ENCODE measurements at regions not wholly inside any gene's neighbourhood (a gene's known extent, or its start where the extent isn't known, plus 50 kb on each side); places are given as distances from the start of the nearest gene placed in this dataset.

DNA sequence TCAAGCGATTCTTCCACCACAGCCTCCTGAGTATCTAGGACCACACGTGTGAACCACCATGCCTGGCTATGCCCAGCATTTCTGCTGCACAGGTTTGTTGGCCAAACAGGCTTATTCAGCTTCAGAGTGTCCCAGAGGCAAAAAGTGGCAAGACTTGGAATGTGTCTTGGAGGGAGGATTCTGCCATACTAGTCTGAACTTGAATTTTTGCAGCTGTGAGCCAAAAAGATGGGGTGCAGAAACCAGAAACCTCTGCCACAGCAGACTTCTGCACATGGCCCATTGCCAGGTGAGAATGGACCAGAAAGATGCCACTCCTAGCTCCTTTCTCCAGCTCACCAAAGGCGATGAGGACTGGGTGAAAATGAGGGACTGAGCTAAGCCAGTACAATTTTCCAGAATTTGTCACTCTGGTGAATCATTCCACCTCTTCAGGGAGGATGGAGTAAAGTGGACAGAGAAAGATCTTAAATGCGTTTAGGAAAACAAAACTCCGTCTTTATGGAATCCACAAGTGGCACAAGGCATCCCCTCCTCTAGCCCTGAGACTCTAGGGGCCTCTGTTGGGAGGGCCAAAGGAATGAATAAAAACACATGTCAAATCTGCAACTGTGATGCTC, 369.1 kb upstream of the CLNK start:
- no peak overlapping the region for H3K4me2 ChIP-seq (ENCODE audit: low read length)
- H2AFZ ChIP-seq (ENCODE audit: low read length), result no peak overlapping the region
- ChIA-PET CTCF (ENCODE audit: unreplicated experiment) (no interaction called here), POLR2A (interaction anchor here (1.1 kb wide), 1 partner anchor 91 kb away, joined by 3 read pairs; no protein-coding TSS in a partner anchor)
- no peak for DNase-seq (ENCODE audit: low spot score)
- no peak for TF ChIP-seq EZH2phosphoT487 (IDR thresholded peaks at IDR 0.05; ENCODE audit: borderline replicate concordance, low read depth, low read length)
- TF ChIP-seq, protein P1, sequence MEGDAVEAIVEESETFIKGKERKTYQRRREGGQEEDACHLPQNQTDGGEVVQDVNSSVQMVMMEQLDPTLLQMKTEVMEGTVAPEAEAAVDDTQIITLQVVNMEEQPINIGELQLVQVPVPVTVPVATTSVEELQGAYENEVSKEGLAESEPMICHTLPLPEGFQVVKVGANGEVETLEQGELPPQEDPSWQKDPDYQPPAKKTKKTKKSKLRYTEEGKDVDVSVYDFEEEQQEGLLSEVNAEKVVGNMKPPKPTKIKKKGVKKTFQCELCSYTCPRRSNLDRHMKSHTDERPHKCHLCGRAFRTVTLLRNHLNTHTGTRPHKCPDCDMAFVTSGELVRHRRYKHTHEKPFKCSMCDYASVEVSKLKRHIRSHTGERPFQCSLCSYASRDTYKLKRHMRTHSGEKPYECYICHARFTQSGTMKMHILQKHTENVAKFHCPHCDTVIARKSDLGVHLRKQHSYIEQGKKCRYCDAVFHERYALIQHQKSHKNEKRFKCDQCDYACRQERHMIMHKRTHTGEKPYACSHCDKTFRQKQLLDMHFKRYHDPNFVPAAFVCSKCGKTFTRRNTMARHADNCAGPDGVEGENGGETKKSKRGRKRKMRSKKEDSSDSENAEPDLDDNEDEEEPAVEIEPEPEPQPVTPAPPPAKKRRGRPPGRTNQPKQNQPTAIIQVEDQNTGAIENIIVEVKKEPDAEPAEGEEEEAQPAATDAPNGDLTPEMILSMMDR (conservative IDR thresholded peaks at IDR 0.05; ENCODE audit: low read length), result no peak
- H3K9me3 ChIP-seq (ENCODE audit: low read length), result no peaks in the 10 kb centered on the region
- no TSS peak for BruUV-seq (replicated peaks)
- intact Hi-C loops (cut with micrococcal nuclease; ENCODE audit: unreplicated experiment), result no loop called here
- H3K27ac ChIP-seq (ENCODE audit: low read depth, low read length, poor library complexity, severe bottlenecking), result no peak overlapping the region
- no peaks in the 10 kb centered on the region for H3K9me2 ChIP-seq (ENCODE audit: insufficient read depth, low read length)
- no peak overlapping the region for H3K4me3 ChIP-seq (ENCODE audit: low read depth, low read length, poor library complexity, severe bottlenecking)
- no peaks in the 10 kb centered on the region for H3K4me1 ChIP-seq (ENCODE audit: insufficient read depth, low read length, poor library complexity, severe bottlenecking)
- H3K79me2 ChIP-seq (ENCODE audit: insufficient read depth, low read depth, low read length), result no peaks in the 10 kb centered on the region
- no peaks in the 10 kb centered on the region for H3K36me3 ChIP-seq (ENCODE audit: insufficient read depth, low read length)
- no peaks in the 10 kb centered on the region for H4K20me1 ChIP-seq (ENCODE audit: insufficient read depth, low read length)

DNA sequence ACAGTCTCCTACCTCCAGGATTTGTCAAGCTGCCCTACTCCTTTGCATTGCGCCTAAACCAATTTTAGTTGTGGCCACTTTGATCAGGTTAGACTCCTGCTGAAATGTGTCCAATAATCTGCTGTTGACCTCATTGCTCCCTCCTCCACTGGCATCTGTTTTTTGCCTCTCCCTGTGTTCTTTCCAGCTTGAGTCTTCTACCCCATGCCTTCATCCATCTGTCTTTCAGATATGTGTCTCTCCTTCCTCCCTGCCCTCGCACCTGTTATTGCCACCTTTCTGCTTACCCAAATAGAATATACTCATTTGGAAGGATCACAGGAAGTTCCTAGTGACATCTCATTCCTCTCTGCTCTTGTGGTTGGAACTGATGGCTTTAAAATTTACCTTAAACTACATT, 366.6 kb upstream of the CLNK start:
- no peaks in the 10 kb centered on the region for H3K4me1 ChIP-seq (ENCODE audit: insufficient read depth, low read length, poor library complexity, severe bottlenecking)
- no peak overlapping the region for H3K4me2 ChIP-seq (ENCODE audit: low read length)
- H3K4me3 ChIP-seq (ENCODE audit: low read depth, low read length, poor library complexity, severe bottlenecking), result no peak overlapping the region
- no peak overlapping the region for H3K27ac ChIP-seq (ENCODE audit: low read depth, low read length, poor library complexity, severe bottlenecking)
- no peaks in the 10 kb centered on the region for H3K9me2 ChIP-seq (ENCODE audit: insufficient read depth, low read length)
- ChIA-PET CTCF (ENCODE audit: unreplicated experiment) (no interaction called here), POLR2A (interaction anchor here (1.5 kb wide), 1 partner anchor 11 kb away, joined by 3 read pairs; no protein-coding TSS in a partner anchor)
- no peaks in the 10 kb centered on the region for H4K20me1 ChIP-seq (ENCODE audit: insufficient read depth, low read length)
- H2AFZ ChIP-seq (ENCODE audit: low read length), result no peak overlapping the region
- no peaks in the 10 kb centered on the region for H3K36me3 ChIP-seq (ENCODE audit: insufficient read depth, low read length)
- BruUV-seq (replicated peaks), result no TSS peak
- no peak for DNase-seq (ENCODE audit: low spot score)
- intact Hi-C loops (cut with micrococcal nuclease; ENCODE audit: unreplicated experiment), result no loop called here
- TF ChIP-seq, protein P1 (conservative IDR thresholded peaks at IDR 0.05; ENCODE audit: low read length), result no peak
- TF ChIP-seq EZH2phosphoT487 (IDR thresholded peaks at IDR 0.05; ENCODE audit: borderline replicate concordance, low read depth, low read length), result no peak
- H3K79me2 ChIP-seq (ENCODE audit: insufficient read depth, low read depth, low read length), result no peaks in the 10 kb centered on the region
- H3K9me3 ChIP-seq (ENCODE audit: low read length), result no peaks in the 10 kb centered on the region

DNA sequence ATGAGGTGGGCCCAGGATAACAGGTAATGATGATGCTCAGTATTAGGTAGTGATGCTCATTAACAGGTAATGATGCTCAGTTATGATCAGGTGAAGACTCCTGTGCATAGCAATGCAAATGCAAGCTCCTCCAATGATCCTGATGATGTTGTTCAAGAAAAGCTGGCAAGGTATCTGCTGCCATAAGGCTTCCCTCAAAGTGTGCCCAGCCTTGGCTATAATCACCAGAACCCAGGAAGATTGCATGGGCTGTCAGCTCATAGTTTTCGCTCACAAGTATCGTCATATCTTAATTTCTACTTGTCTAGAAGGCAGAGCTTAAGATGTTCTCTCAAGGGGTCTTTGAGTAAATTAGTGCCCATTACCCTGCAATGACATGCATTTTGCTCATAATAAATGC, 366.2 kb upstream of the CLNK start:
- Histone ChIP-seq H3K79me2 (ENCODE audit: insufficient read depth, low read depth, low read length) (no peaks in the 10 kb centered on the region), H3K27ac (ENCODE audit: low read depth, low read length, poor library complexity, severe bottlenecking) (no peak overlapping the region), H4K20me1 (ENCODE audit: insufficient read depth, low read length) (no peaks in the 10 kb centered on the region), H3K4me3 (ENCODE audit: low read depth, low read length, poor library complexity, severe bottlenecking) (no peak overlapping the region), H3K4me2 (ENCODE audit: low read length) (no peak overlapping the region), H3K9me3 (ENCODE audit: low read length) (no peaks in the 10 kb centered on the region), H3K4me1 (ENCODE audit: insufficient read depth, low read length, poor library complexity, severe bottlenecking) (no peaks in the 10 kb centered on the region), H3K9me2 (ENCODE audit: insufficient read depth, low read length) (no peaks in the 10 kb centered on the region), H2AFZ (ENCODE audit: low read length) (no peak overlapping the region), H3K36me3 (ENCODE audit: insufficient read depth, low read length) (no peaks in the 10 kb centered on the region)
- no TSS peak for BruUV-seq (replicated peaks)
- POLR2A ChIA-PET, result interaction anchor here (1.5 kb wide), 1 partner anchor 11 kb away, joined by 3 read pairs; no protein-coding TSS in a partner anchor
- no peak for DNase-seq (ENCODE audit: low spot score)
- intact Hi-C loops (cut with micrococcal nuclease; ENCODE audit: unreplicated experiment), result no loop called here
- TF ChIP-seq, protein P1 (conservative IDR thresholded peaks at IDR 0.05; ENCODE audit: low read length), result no peak
- no peak for TF ChIP-seq EZH2phosphoT487 (IDR thresholded peaks at IDR 0.05; ENCODE audit: borderline replicate concordance, low read depth, low read length)
- CTCF ChIA-PET (ENCODE audit: unreplicated experiment), result no interaction called here
